Prostate gland (tissue), 2 donors: ENCODE measurements at regions not wholly inside any gene's neighbourhood (a gene's known extent, or its start where the extent isn't known, plus 50 kb on each side); places are given as distances from the start of the nearest gene placed in this dataset.

Experiments used
- POLR2A ChIP-seq: fragments of 450-650 bp; IDR thresholded peaks from one replicate; pipeline ENCODE4 v1.6.1; 2016; ENCODE audit warnings: antibody characterized with exemption, mild to moderate bottlenecking
- POLR2AphosphoS5 ChIP-seq: sonication (generic); formaldehyde crosslinking; IDR thresholded peaks from one replicate; pipeline ENCODE4 v1.6.1; 2017; ENCODE audit warnings: antibody characterized with exemption
- TF ChIP-seq, protein P1 (sequence below), 4 experiments: fragments of 200-600 bp in 2 of 4; fragments of 450-650 bp in 2 of 4; sonication (generic) in 2 of 4; IDR thresholded peaks; 1 replicate in 3 of 4; 2 replicates in 1 of 4; pipeline ENCODE4 v1.5.1; 2016 to 2019; ENCODE audit warnings: antibody characterized with exemption in 4 of 4, mild to moderate bottlenecking in 2 of 4, moderate library complexity in 2 of 4

DNA sequence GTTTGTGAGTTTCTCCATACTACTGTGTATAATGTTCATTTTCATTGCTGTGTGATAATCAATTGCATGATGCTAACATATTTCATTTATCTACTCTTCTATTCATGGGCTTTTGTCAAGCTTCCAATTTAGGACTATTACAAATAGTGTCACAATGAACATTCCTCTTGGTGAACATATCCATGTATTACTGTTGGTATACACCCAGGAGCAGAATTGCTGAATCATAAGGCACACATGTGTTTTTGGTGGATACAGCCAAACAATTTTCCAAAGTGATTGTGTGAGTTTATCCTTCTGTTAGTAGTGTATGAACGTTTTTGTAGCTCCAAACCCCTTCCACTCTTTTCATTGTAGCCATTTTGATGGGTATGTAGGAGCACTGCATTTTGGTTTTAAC is 101.6 kb upstream of the COPS8 start:
- TF ChIP-seq, protein P1, sequence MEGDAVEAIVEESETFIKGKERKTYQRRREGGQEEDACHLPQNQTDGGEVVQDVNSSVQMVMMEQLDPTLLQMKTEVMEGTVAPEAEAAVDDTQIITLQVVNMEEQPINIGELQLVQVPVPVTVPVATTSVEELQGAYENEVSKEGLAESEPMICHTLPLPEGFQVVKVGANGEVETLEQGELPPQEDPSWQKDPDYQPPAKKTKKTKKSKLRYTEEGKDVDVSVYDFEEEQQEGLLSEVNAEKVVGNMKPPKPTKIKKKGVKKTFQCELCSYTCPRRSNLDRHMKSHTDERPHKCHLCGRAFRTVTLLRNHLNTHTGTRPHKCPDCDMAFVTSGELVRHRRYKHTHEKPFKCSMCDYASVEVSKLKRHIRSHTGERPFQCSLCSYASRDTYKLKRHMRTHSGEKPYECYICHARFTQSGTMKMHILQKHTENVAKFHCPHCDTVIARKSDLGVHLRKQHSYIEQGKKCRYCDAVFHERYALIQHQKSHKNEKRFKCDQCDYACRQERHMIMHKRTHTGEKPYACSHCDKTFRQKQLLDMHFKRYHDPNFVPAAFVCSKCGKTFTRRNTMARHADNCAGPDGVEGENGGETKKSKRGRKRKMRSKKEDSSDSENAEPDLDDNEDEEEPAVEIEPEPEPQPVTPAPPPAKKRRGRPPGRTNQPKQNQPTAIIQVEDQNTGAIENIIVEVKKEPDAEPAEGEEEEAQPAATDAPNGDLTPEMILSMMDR (IDR thresholded peaks at IDR 0.05), result no peak
- TF ChIP-seq POLR2A (no peak), POLR2AphosphoS5 (no peak)
